Mesothelial cell of epicardium (in vitro differentiated cells): ENCODE measurements at regions not wholly inside any gene's neighbourhood (a gene's known extent, or its start where the extent isn't known, plus 50 kb on each side); places are given as distances from the start of the nearest gene placed in this dataset.

ENCODE experiments used
- DNase-seq, 2 experiments: peaks; one replicate each; pipeline ENCODE4 v3.0.0; 2021; ENCODE audit warnings: low spot score in 2 of 2; ENCODE audit not compliant: unreplicated experiment in 2 of 2
- H3K27ac Mint-ChIP-seq: 2 replicates; pipeline ENCODE4 v1.8.0; 2021; ENCODE audit warnings: mixed read lengths
- H3K27me3 Mint-ChIP-seq: 2 replicates; pipeline ENCODE4 v1.8.0; 2021; ENCODE audit warnings: low read depth, mixed read lengths
- H3K36me3 Mint-ChIP-seq: 2 replicates; pipeline ENCODE4 v1.8.0; 2021; ENCODE audit warnings: mixed read lengths
- H3K4me1 Mint-ChIP-seq: 2 replicates; pipeline ENCODE4 v1.8.0; 2021; ENCODE audit warnings: mixed read lengths
- H3K4me3 Mint-ChIP-seq: 2 replicates; pipeline ENCODE4 v1.8.0; 2021; ENCODE audit warnings: mild to moderate bottlenecking, moderate library complexity, mixed read lengths
- H3K9me3 Mint-ChIP-seq: 2 replicates; pipeline ENCODE4 v1.8.0; 2021; ENCODE audit warnings: mixed read lengths
- TF ChIP-seq, protein P1 (sequence below): fragments of 200-600 bp; sonication (generic); IDR thresholded peaks from one replicate; pipeline ENCODE4 v1.5.0; 2021; ENCODE audit warnings: antibody characterized with exemption; ENCODE audit not compliant: unreplicated experiment

DNA sequence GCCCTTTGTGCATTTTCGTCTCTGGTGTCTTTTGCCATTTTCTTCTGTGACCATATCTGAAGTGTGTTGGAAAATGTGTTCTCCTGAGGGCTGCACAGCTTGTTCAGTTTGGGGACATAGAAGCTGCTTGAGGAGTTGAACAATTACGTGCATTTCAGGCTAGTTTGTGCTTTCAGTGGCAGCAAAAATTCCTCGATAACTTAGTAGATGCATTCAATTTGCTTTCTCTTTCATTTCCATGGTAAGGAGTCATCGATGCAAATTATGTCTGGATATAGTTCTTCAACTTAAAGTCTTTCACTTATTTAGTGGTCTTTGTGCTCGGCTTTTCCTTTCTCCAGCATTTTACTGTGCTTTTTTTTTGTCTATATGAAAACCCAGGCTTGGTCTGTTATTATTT is 441.5 kb downstream of the PLA2G4A start:
- Mint-ChIP-seq H3K36me3 (peaks cover 2% of the 10 kb centered on the region), H3K27ac (peak overlapping the region; percentile 85), H3K4me1 (peaks cover 53% of the 10 kb centered on the region), H3K4me3 (no peak overlapping the region), H3K9me3 (peaks cover 9% of the 10 kb centered on the region), H3K27me3 (no peaks in the 10 kb centered on the region)
- TF ChIP-seq, protein P1, sequence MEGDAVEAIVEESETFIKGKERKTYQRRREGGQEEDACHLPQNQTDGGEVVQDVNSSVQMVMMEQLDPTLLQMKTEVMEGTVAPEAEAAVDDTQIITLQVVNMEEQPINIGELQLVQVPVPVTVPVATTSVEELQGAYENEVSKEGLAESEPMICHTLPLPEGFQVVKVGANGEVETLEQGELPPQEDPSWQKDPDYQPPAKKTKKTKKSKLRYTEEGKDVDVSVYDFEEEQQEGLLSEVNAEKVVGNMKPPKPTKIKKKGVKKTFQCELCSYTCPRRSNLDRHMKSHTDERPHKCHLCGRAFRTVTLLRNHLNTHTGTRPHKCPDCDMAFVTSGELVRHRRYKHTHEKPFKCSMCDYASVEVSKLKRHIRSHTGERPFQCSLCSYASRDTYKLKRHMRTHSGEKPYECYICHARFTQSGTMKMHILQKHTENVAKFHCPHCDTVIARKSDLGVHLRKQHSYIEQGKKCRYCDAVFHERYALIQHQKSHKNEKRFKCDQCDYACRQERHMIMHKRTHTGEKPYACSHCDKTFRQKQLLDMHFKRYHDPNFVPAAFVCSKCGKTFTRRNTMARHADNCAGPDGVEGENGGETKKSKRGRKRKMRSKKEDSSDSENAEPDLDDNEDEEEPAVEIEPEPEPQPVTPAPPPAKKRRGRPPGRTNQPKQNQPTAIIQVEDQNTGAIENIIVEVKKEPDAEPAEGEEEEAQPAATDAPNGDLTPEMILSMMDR: no peak
- DNase-seq: no peak

DNA sequence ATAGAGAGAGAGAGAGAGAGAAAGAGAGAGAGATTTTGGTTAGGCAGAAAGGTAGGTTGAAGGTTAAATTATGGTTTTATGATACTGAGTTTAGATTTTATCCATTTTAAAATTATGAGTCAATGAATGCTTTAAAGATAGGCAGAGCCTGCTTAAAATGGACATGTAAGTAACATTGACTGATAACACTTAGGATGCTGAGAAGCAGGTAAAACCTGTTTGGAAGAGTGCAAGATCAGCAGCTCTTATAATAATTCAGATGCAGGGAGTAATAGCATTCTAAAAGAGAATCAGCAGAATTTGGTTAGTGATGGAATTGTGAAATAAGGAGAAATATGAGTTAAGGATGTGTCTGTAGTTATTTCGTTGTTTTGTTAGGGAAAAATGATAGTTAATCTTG is 446.6 kb downstream of the PLA2G4A start:
- H3K27ac Mint-ChIP-seq: no peak overlapping the region
- no peak for DNase-seq
- H3K9me3 Mint-ChIP-seq: peaks cover 5% of the 10 kb centered on the region
- TF ChIP-seq, protein P1: no peak
- H3K36me3 Mint-ChIP-seq: peaks cover 2% of the 10 kb centered on the region
- peaks cover 62% of the 10 kb centered on the region for H3K4me1 Mint-ChIP-seq
- no peak overlapping the region for H3K4me3 Mint-ChIP-seq
- no peaks in the 10 kb centered on the region for H3K27me3 Mint-ChIP-seq

DNA sequence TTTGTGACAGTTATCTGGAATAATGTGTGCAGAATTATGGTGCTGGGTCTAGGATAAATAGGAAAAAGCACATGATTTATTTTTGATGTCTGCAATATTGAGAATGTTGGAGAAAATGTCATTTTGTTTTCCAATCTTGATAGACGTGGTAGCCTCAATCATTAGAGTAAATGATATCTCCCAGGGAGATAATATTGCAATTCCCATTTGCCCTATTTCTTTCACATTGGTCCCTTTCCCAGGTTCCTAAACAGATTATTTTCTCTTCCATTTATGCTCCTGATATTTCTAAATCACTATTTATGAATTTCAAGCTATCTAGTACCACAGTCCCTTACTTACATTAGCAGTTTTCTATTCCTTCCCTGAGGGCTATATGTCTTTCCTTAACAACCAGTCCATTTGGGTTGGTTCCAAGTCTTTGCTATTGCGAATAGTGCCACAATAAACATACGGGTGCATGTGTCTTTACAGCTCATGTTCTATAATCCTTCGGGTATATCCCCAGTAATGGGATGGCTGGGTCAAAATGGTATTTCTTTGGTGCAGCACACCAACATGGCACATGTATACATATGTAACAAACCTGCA is 447.3 kb downstream of the PLA2G4A start:
- H3K4me3 Mint-ChIP-seq: no peak overlapping the region
- peaks cover 5% of the 10 kb centered on the region for H3K9me3 Mint-ChIP-seq
- H3K27me3 Mint-ChIP-seq: no peaks in the 10 kb centered on the region
- TF ChIP-seq, protein P1: no peak
- DNase-seq: no peak
- H3K36me3 Mint-ChIP-seq: peaks cover 2% of the 10 kb centered on the region
- H3K4me1 Mint-ChIP-seq: peaks cover 62% of the 10 kb centered on the region
- no peak overlapping the region for H3K27ac Mint-ChIP-seq

DNA sequence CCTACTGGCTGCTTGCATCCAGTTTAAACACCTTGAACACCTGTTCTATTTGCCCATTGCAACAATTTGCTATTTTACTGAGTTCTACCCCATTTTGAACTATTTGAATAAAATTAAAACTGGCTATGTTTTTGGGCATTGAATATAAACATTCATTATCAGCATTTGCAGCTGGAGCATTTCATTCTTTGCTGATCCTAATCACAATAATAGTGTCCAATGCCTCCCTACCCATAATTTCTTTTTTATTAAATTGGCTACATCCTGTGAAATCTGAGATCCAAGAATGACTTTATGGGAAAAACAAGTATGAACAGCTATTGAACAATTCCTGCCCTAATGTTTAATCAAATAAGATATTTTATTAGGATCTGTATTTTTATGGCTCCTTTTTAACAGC is 447.9 kb downstream of the PLA2G4A start:
- Mint-ChIP-seq H3K4me1 (peaks cover 62% of the 10 kb centered on the region), H3K9me3 (peaks cover 5% of the 10 kb centered on the region), H3K27ac (no peak overlapping the region), H3K27me3 (no peaks in the 10 kb centered on the region), H3K36me3 (peaks cover 2% of the 10 kb centered on the region), H3K4me3 (no peak overlapping the region)
- DNase-seq: no peak
- TF ChIP-seq, protein P1: no peak

DNA sequence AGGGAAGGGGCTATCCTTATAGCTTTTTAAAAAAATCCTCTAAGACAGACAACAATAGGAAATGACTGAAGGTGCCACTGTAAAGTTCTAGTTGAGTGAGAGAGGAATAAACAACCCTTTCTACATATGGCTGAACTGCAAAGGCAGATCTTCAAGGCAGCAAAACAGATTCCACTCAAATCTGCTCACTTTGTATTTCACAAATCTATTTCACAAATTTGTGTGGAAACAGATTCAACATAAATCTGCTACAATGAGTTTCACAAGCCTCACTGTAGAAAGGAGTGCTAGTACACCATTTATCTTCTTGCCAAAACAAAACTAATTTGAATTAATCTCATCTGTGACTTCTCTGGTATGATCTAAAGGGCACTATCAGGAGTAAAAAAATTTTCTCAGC is 451.3 kb downstream of the PLA2G4A start:
- DNase-seq: no peak
- Mint-ChIP-seq H3K4me3 (no peak overlapping the region), H3K27ac (peak overlapping the region; percentile 52), H3K9me3 (no peaks in the 10 kb centered on the region), H3K27me3 (no peaks in the 10 kb centered on the region), H3K4me1 (peaks cover 57% of the 10 kb centered on the region), H3K36me3 (peaks cover under 1% of the 10 kb centered on the region)
- TF ChIP-seq, protein P1: no peak

DNA sequence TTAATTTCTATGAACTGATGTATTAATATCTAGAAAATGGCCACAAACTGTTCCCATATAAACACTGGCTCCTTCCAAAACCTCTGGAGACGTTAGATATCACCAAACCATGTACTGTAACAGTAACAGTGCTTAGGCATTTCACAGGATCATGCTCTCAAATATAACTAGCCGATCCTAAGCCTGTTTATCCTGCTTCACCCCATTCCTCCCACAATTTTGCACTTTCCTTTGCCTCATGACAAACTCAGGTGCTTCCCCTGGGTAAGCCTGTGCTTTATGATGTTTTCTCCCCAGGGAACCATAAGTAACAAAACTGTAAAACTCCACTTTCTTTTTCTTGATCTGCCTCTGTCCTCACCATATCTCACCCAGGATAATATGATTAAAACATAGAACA is 452.3 kb downstream of the PLA2G4A start:
- H3K4me1 Mint-ChIP-seq: peaks cover 48% of the 10 kb centered on the region
- peaks cover 4% of the 10 kb centered on the region for H3K9me3 Mint-ChIP-seq
- TF ChIP-seq, protein P1: no peak
- H3K36me3 Mint-ChIP-seq: no peaks in the 10 kb centered on the region
- no peak overlapping the region for H3K4me3 Mint-ChIP-seq
- H3K27ac Mint-ChIP-seq: peak overlapping the region; percentile 81
- no peaks in the 10 kb centered on the region for H3K27me3 Mint-ChIP-seq
- no peak for DNase-seq
